HG02759 (cell line): ENCODE measurements at regions not wholly inside any gene's neighbourhood (a gene's known extent, or its start where the extent isn't known, plus 50 kb on each side); places are given as distances from the start of the nearest gene placed in this dataset.
"Not testable (repeated sequence)": the region's sequence is repeated elsewhere in the genome, so short reads cannot be mapped to it uniquely, and the experiment has no call there.

Experiments
- ATAC-seq: cut with Tn5 transposase; IDR thresholded peaks from one replicate; pipeline ENCODE4 v1.9.1; 2021; ENCODE audit warnings: mild to moderate bottlenecking, moderate library complexity; ENCODE audit not compliant: unreplicated experiment

DNA sequence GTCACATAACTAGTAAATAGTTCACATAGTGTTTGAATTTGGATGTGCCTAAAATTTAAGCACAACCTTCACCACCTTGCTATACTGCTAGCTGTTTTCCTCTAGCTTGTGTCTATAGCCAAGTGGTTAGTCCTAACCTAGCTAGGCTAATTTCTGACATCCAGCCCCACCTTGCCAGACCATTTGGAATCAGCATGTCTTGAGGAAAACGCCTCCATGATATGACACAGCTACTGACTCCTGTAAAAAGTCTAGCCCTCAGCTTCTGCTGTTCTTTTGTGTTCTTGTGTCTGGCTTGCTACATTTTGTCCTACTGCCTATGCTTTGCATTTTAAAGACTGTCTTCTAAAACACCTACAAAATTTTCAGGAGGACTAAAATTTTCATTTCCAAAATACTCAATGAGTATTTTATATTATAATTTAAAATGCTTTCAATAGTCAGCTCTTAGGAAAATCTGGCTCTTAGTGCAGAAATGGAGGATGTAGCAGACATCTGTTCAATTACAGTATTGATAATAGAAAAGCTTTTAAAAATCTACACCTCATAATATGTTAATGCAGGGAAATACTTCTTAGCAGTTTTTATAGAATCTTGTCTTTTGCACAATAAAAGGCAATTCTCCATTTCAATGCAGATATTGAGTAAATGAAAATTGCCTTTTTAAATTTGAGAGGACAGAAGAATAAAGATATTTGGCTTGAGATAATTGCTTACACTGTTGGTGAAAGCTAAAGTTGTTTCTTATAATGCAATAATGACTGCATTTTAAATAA is 160.8 kb upstream of the APP start:
- ATAC-seq = no peak

DNA sequence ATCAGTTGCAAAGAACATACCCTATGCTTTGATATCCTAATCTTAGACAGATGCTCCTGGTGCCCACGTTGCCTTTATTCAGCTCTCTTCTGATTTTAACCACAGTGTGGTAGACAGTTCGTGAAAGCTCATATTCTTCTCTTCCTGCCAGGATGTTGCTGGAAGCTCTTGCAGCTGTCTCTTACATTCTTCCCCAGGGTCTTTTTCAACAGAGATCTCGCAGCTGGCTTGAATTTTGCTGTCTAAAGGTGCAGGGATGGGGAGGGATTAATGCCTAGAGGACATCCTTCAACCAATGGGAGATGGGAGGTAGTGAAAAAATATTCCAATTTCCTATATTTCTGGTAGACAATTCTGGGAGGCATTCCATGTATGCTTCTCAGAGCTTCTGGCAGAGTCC is 150.0 kb upstream of the APP start:
- ATAC-seq = no peak

DNA sequence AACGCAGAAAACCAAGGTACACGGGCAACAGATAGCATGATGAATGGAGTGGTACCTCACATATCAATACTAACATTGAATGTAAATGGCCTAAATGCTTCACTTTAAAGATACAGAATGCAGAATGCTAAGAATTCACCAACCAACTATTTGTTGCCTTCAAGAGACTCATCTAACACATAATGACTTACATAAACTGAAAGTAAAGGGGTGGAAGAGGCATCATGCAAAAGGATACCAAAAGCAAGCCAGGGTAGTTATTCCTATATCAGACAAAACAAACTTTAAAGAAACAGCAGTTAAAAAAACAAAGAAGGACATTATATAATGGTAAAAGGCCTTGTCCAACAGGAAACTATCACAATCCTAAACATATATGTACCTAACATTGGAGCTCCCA is 137.1 kb upstream of the APP start:
- no peak for ATAC-seq

DNA sequence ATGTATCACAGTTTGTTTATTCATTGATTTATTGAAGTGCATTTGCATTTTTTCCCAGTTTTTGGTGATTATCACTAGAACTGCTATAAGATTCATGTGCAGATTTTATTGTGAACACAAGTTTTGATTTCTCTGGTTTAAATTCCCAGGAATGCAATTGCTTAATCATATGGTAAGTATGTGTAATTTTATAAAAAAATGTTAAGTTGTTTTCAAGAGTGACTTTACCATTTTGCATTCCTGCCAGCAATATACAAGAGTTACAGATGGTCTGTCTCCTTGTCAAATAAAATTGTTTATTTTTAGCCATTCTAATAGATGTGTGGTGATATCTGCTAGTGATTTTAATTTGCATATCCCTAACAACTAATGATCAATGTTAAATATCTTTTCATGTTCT is 127.3 kb upstream of the APP start:
- ATAC-seq = no peak

DNA sequence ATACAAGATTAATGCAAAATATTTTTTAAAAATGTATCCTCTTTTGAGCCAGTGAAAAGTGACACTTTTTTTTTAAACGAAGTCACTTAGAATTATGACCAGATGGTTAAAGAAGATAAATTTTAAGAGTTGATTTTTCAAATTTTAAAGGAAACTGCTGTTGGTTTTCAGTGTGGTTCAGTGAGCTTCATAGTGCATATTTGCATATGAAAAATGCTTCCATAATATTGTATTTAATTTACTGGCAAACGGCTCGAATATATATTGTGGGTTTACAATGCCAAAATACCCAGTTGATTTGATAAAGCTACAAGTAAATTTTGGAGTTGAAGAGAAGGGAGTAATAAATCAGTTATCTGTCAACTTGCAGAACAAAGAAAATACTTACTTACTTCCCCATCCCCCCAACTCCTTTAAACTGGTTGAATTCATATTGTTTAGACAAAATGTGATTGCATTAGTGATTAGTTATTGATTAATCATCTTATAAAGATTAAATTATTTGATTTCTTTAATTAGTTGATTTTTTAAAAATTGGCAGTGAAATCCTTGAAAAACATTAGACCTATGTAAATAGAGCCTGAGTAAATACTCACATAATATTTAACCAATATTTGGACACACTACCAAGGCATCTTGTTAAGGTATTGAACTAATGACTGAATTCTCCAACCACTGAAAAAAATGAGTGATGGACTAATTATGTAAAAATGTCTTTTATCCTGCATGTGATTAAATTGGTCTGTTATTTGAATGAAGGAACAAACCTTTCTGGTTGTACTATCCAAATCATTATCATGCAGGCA is 122.8 kb upstream of the APP start:
- ATAC-seq = no peak

DNA sequence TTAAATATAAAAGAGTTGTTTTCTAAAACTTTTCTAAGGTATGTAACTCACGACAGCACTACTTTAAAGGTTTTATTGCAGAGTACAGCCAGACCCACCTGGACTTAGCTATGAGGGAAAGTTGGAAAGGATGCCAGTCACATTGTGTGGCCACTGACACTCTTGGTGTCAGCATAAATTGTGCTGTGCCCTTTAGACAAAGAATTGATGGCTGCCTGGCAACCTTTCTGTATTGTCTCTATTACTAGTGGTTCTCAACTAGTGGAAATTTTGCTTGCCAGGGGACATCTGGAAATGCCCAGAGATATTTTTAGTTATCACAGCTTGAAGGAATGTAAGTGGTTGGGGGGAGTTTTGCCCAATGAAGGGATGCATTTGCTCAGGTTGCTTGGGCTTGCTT is 117.5 kb upstream of the APP start:
- ATAC-seq = no peak

DNA sequence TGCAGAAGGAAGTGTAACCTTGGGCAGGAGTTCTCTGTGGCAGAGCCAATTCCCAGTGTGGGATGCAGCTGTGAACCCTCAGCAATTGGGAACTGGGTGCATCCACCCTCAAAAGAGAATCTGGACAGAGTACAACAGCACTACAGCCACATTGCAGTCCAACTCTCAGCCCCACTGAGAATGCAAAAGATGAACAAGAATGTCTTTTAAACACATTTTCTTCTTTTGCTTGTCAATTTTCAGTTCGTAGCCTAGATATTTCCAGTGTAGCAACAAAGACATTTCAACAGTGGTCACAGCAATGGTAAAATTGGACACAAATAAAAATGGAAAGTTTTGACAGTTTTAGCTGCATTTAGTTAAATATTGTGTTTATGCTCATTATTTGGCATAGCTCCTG is 114.0 kb upstream of the APP start:
- no peak for ATAC-seq

DNA sequence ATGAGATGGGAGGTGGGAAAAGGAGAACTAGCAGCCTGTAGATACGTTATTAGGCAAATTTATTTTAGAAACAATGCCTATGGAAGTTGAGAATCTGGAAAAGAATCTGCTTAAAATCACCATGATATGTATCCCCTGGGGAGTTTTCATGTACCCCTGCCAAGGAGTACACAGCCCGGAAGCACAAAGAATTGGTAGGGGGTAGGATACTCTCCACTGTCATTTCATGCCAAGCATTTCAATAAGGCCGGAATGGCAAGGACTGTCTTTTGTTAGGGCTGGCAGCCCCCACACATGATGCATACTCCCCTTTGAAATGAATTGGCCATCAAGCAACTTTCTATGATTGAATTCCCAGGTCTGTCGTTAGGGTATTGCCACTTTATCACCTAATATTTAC is 111.5 kb upstream of the APP start:
- ATAC-seq = no peak

DNA sequence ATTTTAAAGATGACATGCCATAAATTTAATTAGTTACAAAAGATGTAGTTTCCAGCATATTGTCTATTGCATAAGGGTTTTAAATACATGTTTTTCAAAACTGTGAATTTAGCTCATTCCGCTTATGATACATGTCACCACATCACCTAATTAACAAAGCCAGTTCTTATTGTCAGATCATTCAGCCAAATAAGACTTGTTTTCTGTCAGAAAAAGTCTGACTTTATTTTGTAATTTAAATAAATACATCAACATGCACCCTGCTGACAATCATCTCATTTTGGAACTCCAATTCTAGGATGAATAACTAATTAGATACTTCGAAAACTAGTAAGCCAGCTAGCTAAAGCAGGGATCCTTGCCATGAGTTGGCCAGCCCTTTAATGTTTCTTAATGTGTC is 110.9 kb upstream of the APP start:
- no peak for ATAC-seq

DNA sequence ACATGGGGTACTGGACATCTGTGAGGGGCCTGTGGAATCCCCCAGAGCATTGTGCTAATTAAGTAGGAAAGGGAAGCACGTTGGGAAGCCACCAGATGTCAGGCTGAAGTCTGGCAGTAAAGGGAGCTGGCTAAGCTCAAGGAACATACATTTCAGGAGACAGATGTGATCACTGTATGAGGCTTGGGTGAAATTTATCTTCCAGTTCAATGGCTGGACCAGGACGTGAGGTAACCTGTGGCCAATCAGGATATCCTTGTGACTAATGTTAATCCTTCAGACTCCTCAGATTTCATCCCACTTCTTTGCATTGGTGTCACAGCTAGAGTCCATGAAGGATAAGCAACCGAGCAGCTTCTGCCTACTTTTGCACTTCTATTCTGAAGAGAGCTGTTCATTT is 110.2 kb upstream of the APP start:
- no peak for ATAC-seq

DNA sequence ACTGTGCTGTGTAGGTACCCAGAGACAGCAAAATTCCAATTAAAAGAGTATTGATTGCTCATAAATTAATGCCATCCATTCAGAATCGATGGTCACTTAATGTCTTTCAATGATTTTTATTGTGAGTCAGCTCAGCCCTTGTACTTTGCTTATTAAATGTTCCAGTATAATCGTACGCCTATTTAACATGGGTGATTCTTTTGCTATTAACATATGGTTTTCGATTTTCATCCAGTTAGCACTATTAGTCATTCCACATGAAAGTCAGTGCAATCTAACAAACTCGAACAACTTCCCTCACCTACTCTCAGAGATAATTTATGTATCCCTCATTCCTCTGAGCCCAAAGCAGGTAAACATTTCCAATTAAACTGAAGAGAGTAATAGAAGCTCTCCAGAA is 109.6 kb upstream of the APP start:
- no peak for ATAC-seq

DNA sequence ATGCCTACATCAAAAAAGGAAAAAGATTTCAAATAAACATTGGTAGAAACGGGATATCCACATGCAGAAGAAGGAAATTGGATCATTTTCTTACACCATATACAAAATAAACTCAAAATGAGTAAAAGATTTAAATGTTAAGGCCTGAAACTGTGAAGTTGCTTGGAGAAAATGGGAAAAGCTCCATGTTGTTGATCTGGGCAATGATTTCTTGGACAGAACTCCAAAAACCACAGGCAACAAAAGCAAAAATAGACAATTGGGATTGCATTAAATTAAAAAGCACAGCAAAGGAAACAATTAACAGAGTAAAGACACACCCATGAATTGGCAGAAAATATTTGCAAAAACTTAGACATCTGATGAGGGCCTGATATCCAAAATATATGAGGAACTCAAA is 105.2 kb upstream of the APP start:
- no peak for ATAC-seq

DNA sequence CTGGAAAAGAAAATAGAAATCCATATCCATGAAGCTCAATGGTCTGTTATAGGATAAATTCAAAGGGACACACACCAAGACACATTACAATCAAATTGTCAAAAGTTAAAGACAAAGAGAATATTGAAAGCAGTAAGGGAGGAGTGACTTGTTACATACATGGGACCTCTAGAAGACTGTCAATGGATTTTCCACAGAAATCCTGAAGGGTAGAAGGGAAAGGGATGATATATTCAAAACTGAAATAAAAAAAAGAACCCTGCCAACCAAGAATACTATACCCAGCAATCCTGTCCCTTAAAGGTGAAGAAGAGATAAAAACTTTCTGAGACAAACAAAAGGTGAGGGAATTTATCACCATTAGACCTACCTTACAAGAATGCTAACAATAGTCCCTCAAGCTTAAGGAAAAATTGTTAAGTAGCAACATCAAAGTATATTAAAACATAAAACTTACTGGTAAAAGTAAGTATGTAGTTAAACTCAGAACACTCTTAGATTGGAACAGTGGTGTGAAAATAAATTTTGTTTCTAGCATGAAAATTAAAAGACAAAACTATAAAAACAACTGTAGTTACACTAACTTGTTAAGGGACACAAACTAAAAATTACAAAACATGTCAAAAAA is 103.2 kb upstream of the APP start:
- ATAC-seq = no peak

DNA sequence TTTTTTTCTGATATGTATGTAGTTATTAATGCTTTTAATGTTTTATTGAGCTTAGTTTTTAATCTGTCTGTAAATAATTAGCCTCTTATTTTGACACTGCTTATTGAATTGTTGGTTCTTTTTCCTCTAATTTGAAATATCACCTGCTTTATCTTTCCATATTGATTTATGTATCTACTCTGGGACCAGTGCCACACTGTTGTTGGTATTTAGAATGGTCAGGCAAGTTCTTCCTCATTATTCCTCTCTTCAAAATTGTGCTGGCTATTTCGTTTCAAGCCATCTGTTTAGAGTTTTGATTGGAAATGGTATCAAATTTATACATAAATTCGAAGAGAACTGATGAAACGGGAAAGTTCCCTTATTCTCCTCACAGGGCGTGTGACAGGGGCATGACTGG is 96.8 kb upstream of the APP start:
- no peak for ATAC-seq

DNA sequence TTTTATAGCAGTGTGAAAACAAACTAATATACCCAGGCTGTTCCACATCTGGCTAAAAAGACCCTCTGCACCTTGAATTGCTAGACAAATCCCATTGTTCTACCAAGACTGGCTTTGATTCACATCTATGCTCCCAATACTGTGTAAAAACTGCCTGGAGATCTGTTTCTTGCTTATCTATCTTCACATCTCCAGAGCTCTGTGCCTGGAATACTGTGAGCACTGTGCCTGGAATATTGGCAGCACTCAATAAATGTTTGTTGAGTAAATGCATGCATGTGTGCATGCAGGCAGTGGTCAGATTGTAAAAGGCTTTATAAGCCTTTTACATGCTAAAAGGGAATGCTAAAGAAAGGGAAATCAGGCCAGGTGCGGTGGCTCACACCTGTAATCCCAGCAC is 75.5 kb upstream of the APP start:
- ATAC-seq = no peak

DNA sequence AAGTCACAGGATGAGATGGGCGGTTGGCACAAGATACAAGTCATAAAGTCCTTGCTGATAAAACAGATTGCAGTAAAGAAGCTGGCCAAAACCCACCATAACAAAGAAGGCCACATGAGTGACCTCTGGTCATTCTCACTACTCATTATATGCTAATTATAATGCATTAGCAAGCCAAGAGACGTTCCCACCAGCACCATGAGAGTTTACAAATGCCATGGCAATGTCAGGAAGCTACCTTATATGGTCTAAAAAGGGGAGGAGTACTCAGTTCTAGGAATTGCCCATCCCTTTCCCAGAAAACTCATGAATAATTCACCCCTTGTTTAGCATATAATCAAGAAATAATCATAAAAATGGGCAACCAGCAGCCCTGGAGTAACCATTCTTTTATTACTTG is 74.9 kb upstream of the APP start:
- ATAC-seq = no peak

DNA sequence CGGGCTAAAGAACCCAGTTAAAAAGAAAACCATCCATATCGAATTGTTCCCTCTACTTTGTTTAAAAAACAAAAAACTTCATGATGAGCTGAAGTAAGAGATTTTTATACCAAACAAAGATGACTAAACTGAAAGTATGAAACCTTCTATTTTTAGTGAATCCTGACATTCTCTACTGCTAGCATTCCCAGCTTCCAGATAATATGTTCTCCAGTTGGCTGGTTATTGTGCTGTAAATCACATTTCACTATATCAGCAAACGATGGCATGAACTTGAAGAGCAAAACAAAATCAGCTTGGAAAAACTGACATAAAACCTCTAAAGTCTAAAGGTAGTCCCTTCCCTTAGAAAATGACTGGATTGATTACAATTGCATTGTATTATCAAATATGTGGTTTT is 68.1 kb upstream of the APP start:
- ATAC-seq = no peak

DNA sequence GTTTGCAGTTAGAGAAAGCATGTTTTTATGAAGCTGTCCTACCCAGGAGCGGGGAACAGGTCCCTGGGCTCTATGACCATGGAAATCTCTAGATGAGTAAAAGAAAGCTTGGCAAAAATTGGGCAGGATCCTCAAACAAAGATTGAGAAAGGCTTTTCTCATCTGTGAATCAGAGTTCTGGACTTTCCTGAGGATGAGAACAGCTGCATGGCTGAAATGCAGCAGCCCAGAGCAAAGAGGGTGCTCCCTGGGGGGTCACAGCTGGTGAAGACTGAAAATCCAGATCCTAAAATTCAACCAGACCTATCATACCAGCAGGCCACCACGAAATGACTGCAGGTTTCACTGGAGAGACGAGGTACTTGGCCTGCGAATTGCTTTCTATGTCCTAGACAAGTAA is 65.7 kb upstream of the APP start:
- ATAC-seq = no peak

DNA sequence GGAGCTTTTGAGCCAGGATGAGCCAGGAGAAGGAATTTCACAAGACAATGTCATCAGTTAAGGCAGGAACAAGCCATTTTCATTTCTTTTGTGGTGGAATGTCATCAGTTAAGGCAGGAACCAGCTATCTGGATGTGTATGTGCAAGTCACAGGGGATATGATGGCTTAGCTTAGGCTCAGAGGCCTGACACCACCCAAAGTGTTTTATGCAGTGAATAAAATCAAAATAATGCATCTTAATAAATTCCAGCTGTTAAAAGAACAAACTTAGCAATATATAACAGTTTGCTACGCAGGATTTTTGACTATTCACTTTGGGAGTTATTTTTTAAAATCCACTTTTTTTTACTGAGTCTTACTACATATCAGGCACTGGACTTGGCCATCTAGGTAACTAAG is 62.7 kb upstream of the APP start:
- not testable (repeated sequence) for ATAC-seq

DNA sequence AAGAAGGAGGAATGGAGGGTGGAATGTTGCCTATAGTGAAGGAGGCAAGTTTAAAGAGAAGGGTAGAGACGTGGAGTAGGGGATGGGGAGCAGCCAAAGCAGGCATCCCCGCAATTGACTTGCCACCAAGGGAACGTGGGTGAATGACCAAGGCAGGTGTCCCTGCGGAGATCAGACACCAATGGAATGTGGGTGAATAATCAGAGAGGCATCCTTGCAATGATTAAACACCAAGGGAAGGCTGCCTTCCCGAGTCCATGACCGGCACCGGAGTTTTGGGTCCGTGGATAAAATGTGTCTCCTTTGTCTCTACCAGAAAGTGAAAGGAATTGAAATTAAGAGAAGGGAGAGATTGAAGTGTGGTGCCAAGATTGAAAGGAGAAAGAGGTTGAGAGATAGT is 61.9 kb upstream of the APP start:
- ATAC-seq = not testable (repeated sequence)

DNA sequence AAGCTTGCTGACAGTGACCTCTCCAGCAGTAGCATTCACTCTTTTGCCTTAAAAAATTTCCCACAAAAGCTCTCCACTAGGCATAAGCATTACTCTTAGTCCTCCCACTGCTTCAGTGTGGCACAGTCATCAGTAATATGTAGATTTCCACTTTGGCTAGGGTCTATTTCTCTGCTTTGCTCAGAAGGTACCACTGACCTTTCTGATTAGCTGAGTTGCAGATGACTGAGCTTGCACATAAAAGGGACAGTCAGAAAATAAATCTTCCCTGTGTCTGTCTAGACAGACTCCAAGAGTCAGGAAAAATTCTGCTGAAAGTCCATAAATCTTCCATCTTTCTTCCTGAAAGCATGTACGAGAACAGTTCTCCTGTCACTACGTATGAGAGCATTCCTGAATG is 56.6 kb upstream of the APP start:
- no peak for ATAC-seq

DNA sequence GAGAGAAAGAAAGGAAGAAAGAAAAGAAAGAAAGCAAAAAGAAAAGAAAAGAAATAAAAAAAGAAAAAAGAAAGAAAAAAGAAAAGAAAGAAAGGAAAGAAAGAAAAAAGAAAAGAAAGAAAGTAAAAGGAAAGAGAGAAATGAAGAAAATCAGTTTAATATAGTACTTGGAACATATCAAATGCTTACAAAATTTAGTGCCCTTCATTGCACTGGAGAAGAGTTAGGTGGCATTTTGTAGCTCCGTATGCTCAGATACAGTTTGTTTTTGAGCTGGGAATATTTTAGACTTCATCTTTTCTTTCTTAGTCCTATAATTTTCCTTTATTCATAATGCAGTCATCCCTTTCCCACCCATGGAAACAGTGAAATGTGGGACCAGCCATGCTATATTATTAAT is 56.2 kb upstream of the APP start:
- ATAC-seq = no peak
